ENCODE measurements at regions not wholly inside any gene's neighbourhood (a gene's known extent, or its start where the extent isn't known, plus 50 kb on each side); places are given as distances from the start of the nearest gene placed in this dataset.

- DNase-seq (ENCODE audit: low spot score) = no peak
- no peak for TF ChIP-seq CTCF (IDR thresholded peaks at IDR 0.05)
- Histone ChIP-seq H3K27ac (no peak overlapping the region), H3K4me3 (no peak overlapping the region)
Observed at GRCh38 chr16:16805809-16806208, 426.9 kb downstream of the NPIPA7 start.

DNA sequence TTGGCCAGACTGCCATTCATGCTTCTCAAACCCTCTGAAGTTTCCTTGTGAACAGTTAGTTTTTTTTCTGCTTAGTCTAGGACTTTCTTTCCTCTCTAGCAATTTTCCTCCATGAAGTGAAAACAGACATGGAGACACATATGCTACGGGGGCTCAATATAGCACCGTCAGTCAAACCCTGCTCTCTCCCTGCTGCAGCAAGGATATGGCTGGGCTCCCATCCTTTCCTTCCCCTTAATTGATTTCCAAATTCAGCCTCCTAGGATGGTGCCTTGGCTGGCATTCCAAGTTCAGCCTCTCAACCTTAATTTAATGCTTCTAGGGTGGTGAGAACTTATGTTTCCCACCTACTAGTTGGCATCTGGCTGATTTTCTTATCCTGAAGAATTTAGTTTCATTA, 436.7 kb downstream of the NPIPA7 start:
- no peak overlapping the region for H3K4me3 ChIP-seq
- no peak for TF ChIP-seq CTCF (IDR thresholded peaks at IDR 0.05)
- no peak for DNase-seq (ENCODE audit: low spot score)
- no peak overlapping the region for H3K27ac ChIP-seq

GRCh38 chr16:16817196-16817595, 438.3 kb downstream of the NPIPA7 start:
- no peak overlapping the region for H3K27ac ChIP-seq
- no peak for TF ChIP-seq CTCF (IDR thresholded peaks at IDR 0.05)
- no peak for DNase-seq (ENCODE audit: low spot score)
- H3K4me3 ChIP-seq = no peak overlapping the region

DNA sequence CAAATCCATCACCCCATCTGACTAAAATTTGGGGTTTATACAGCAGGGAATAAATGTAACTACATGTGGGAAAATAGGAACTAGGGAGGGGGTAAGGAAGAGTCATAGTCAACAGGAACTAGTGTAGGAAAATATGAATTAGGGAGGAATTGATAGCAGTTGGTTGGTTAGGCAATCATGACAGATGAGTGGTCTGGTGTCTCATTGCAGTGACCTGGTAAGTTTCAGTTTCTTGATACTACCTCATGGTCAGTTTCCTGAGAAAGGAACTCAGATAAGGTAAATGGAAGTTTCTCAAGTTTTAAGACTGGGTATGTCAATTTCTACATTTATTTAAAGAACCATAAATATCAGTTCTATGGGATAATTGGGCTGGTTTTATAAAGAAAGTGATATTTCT, 442.3 kb downstream of the NPIPA7 start:
- no peak overlapping the region for H3K27ac ChIP-seq
- no peak for DNase-seq (ENCODE audit: low spot score)
- TF ChIP-seq CTCF (IDR thresholded peaks at IDR 0.05) = no peak
- H3K4me3 ChIP-seq = no peak overlapping the region

- no peak for DNase-seq (ENCODE audit: low spot score)
- no peak overlapping the region for H3K27ac ChIP-seq
- no peak overlapping the region for H3K4me3 ChIP-seq
- TF ChIP-seq CTCF (IDR thresholded peaks at IDR 0.05) = no peak
Observed at GRCh38 chr16:16828913-16829398, 450.0 kb downstream of the NPIPA7 start.

- no peak for TF ChIP-seq CTCF (IDR thresholded peaks at IDR 0.05)
- H3K27ac ChIP-seq = no peak overlapping the region
- no peak overlapping the region for H3K4me3 ChIP-seq
- no peak for DNase-seq (ENCODE audit: low spot score)
Observed at GRCh38 chr16:16830401-16830800, 451.5 kb downstream of the NPIPA7 start.

- no peak for DNase-seq (ENCODE audit: low spot score)
- Histone ChIP-seq H3K27ac (no peak overlapping the region), H3K4me3 (no peak overlapping the region)
- TF ChIP-seq CTCF (IDR thresholded peaks at IDR 0.05) = no peak
Observed at GRCh38 chr16:16830973-16831372, 452.0 kb downstream of the NPIPA7 start.

Measured in coronary artery (tissue), 2 donors.